ENCODE measurements at regions not wholly inside any gene's neighbourhood (a gene's known extent, or its start where the extent isn't known, plus 50 kb on each side); places are given as distances from the start of the nearest gene placed in this dataset.

DNA sequence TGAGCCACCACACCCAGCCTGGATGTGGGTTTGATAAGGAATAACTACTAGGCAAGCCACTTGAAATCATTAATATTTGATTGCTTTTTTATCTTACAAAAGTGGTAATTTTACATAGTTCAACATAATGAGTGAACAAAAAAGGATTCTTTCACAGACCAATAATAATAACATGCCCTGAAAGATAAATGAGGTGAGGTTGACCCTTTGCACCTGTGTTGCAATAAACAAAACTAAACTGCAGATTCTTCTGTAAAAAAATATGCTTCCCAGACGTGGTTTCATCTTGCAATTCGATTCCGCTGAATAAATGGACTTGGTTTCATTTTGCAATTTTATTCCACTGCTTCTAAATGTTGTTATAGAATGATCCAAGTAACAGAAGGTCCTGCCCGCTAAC is 1514.9 kb upstream of the TMEM132C start:
- DNase-seq = no peak

- DNase-seq = no peak
These were observed 1509.6 kb upstream of the TMEM132C start for GRCh38 chr12:126757326-126757725.

DNA sequence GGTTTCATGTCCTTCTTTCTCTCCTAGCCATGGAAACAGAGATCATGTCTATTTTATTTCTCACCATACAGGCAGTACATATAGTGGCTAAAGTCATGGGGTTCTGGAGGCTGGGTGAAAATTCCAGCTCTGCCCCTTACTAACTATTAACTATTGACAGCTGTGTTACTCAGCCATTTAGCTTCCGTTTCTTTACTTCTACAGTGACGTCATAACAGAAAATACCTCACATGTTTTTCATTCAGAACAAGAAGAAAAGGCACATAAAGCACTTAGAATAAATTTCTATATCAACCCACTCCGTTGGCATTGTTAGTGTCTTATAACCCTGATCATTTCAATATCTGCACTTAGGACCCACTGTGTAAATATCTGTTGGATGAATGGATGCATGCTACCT is 1506.9 kb upstream of the TMEM132C start:
- DNase-seq = no peak

GRCh38 chr12:126761420-126761819 is 1505.5 kb upstream of the TMEM132C start:
- no peak for DNase-seq

GRCh38 chr12:126762150-126762549 is 1504.8 kb upstream of the TMEM132C start:
- DNase-seq = no peak

GRCh38 chr12:126763359-126763758 is 1503.6 kb upstream of the TMEM132C start:
- no peak for DNase-seq

DNA sequence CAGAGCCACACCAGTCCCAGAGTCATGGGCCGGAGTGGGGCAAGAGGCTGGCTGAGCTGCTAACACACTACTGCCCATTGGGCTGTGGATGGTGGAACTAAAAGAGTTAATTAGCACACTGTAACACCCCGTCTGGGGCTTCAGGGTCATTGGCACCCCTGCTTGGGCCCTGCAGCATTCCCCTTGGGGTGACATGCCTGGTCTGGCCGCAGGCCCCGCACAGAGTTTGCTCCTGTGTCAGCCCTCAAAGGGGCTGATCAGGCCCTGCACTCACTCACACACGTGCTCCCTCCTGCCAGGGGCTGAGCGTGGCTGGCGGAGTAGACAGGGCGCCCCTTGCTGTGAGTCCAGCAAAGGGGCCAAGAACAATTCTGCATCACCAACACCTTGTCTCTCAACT is 1499.6 kb upstream of the TMEM132C start:
- DNase-seq = no peak

DNA sequence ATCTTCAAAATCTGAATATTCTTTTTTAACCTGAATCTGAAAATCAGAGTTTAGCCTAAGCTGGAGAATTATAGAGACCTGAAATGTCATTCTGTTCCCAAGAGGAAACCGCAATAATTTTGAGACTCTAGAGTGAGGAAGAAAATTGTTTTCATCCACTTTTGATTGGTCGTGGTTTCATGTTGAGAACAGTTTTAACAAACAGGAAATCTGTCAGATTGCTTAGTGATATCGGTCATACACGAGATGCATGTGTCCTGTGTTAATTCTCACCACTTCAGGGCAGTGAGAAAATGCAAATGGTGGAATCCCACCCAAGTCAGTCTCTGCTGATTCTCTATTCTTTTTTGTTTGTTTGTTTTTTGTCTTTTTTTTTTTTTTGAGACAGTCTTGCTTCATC is 1498.5 kb upstream of the TMEM132C start:
- no peak for DNase-seq

GRCh38 chr12:126770188-126770587 is 1496.8 kb upstream of the TMEM132C start:
- DNase-seq = no peak

GRCh38 chr12:126772171-126772864 is 1494.7 kb upstream of the TMEM132C start:
- DNase-seq = peak; percentile 11

- no peak for DNase-seq
These were observed 1494.0 kb upstream of the TMEM132C start for GRCh38 chr12:126773012-126773411.

DNA sequence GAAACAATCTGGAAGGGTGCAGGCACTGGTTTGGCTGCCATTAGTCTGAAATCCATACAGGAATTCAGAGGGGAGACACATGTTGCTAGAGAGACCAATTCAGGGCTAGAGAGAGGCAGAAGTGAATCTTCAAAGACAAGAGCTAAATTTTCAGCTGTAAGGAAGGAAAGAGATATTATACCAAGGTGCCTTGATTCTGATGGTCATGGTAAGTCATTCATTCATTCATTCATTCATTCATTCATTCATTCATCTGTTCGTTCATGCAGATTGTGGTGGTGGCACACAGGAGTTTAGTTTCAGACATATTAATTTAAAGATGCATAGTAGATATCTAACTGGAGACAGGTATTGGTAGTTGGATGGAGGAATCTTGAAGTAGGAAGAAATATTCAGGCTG is 1493.5 kb upstream of the TMEM132C start:
- no peak for DNase-seq

- no peak for DNase-seq
These were observed 1490.8 kb upstream of the TMEM132C start for GRCh38 chr12:126776026-126776655.

- no peak for DNase-seq
These were observed 1486.6 kb upstream of the TMEM132C start for GRCh38 chr12:126780343-126780742.

- DNase-seq = no peak
These were observed 1485.4 kb upstream of the TMEM132C start for GRCh38 chr12:126781593-126781992.

- no peak for DNase-seq
These were observed 1484.9 kb upstream of the TMEM132C start for GRCh38 chr12:126782083-126782482.

DNA sequence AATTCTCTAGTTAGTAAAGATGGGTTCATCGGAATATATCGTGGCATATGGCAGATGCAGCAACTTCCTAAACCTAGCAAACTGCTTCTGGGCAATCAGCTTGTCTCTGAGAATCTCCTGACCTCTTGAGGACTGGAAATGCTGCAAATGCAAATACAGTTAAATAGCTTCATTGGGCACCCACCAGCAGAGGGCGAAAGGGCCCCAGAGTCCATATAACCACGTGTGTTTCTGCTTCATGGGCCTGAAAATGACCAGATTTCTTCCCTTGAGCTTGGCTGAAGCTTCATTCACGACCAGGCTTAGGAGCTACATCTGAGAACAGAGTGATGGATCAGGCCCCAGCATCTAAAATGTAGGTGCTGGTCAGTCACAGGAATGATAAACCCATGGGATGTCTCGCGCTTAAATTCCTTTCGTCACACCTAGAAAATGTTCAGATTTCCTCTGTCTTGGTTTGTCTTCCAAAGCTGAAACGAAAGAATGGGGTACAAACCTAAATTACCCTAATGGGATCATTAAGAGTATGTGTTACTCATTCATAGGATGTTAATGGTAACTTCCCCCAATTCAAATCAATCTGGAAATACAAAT is 1482.5 kb upstream of the TMEM132C start:
- DNase-seq = peak; percentile 10

GRCh38 chr12:126789963-126790362 is 1477.0 kb upstream of the TMEM132C start:
- DNase-seq = no peak

- DNase-seq = no peak
These were observed 1475.8 kb upstream of the TMEM132C start for GRCh38 chr12:126791122-126791521.

- DNase-seq = no peak
These were observed 1474.6 kb upstream of the TMEM132C start for GRCh38 chr12:126792411-126792810.

DNA sequence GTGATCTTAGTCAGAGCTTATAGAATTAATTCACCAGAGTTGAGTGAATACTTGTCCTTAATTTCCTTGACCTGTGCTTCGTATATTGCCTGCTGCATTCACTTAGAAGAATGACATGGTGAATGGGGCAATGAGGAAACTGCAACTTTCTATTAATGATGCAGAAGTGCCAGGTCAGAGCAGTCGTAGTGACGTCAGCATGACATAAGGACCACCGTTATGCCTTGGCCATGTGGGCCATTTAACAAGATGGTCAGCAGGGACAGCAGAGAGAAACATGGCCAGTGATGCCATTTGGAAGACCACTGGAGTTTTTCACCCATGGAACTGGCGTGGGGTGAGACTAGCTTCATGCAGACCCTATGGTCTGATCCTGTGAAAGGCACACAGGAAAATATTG is 1469.4 kb upstream of the TMEM132C start:
- no peak for DNase-seq

DNA sequence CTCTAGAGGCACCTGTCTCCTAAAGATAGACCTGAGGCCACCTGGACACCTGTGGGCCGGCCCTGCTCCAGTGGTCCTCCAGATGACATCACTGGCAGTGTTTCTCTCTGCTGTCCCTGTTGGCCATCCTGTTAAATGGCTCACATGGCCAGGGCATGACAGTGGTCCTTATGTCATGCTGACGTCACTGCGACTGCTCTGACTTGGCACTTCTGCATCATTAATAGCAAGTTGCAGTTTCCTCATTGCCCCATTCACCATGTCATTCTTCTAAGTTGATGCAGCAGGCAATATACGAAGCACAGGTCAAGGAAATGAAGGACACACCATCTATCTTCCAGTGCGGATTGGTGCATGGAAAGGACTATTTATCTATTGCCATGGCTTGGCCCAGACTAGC is 1468.5 kb upstream of the TMEM132C start:
- DNase-seq = no peak

DNA sequence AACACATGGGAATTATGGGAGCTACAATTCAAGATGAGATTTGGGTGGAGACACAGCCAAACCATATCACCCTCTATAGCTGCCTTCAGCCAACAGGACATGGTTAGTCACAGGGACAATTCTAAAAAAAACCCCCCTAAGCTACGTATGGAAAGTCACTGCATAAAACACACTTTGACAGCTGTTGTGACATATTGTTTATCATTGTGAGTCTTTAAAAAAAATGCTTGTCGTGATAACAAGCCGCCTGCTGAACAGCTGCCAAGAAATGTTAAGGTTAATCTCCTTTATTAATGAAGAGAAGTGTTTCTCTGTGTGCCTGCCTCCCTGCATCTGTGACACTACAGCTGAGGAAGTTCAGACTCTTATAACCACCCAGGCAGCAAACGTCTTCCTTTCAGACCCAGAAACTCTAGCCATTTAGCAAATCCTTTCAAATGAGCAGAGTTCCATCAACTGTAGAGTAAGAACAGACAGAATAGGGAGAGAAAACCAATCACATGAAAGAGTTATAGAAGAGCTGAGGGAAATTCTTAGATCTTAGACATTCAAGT is 1459.6 kb upstream of the TMEM132C start:
- DNase-seq = no peak

DNA sequence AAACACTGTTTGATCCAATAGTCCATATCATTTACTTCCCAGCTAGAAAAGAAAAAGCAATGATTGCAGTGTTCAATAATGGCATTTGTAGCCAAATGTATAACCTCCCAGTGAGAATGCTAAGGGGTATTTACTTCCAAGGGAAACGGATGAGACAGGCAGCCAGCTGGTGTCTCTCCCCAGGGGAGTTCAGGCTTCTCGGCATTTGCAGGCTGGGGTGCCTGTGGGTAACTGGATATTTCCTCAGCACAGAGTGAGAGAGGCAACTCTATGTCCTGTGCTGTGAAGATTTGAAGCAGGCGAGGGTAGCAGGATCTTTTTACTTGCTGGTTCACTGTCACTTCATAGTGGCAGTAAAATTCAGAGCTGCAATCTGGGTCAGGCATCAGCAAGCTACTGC is 1455.6 kb upstream of the TMEM132C start:
- no peak for DNase-seq
